Endothelial cell of umbilical vein (primary cell): ENCODE measurements at regions not wholly inside any gene's neighbourhood (a gene's known extent, or its start where the extent isn't known, plus 50 kb on each side); places are given as distances from the start of the nearest gene placed in this dataset.

Experiments used
- BruUV-seq: library from RNA; stranded (reverse); fragments of 400-500 nt; replicated peaks from 2 replicates; lab custom pipeline; 2021; lab: Mats Ljungman, UMichigan
- CTCF ChIA-PET: fragments of 300-600, 350-600 bp; sonication (Branson Sonifier 250); formaldehyde crosslinking; loops from one replicate; lab custom pipeline; 2021; ENCODE audit warnings: antibody characterized with exemption, inconsistent platforms; lab: Charles Lee
- POLR2A ChIA-PET: fragments of 300-600, 350-600 bp; sonication (Branson Sonifier 250); formaldehyde crosslinking; loops from one replicate; lab custom pipeline; 2021; ENCODE audit warnings: antibody characterized with exemption, inconsistent platforms; lab: Charles Lee
- DNase-seq: peaks from one replicate; pipeline ENCODE4 v3.0.0-alpha.2; 2011; ENCODE audit warnings: low read depth, low spot score
- FAIRE-seq: peaks from 2 replicates; lab custom pipeline; 2011; peaks lifted over from hg19 to GRCh38; lab: Jason Lieb, UNC
- H2AFZ ChIP-seq: 2 replicates; pipeline ENCODE4 v1.6.0; 2012; ENCODE audit warnings: low read depth, low read length, control low read depth, inconsistent platforms
- H3K27ac ChIP-seq: 2 replicates; pipeline ENCODE4 v1.5.1; 2011; ENCODE audit warnings: low read depth, mild to moderate bottlenecking, control low read depth, low read length, moderate library complexity; ENCODE audit not compliant: insufficient read depth
- H3K27me3 ChIP-seq, 2 experiments: 2 replicates each; pipeline versions ENCODE4 v1.6.0 to v1.6.1; 2011; ENCODE audit warnings: low read length in 2 of 2, mixed read lengths in 1 of 2; ENCODE audit not compliant: control insufficient read depth in 2 of 2, insufficient read depth in 2 of 2
- H3K36me3 ChIP-seq, 2 experiments: 2 replicates in 1 of 2; 3 replicates in 1 of 2; pipeline ENCODE4 v1.5.1; 2011; ENCODE audit warnings: low read length in 2 of 2, mild to moderate bottlenecking in 1 of 2, moderate library complexity in 1 of 2; ENCODE audit not compliant: control insufficient read depth in 2 of 2, insufficient read depth in 2 of 2; ENCODE audit errors: extremely low read depth in 1 of 2
- H3K4me1 ChIP-seq: 3 replicates; pipeline ENCODE4 v1.5.1; 2011; ENCODE audit warnings: mild to moderate bottlenecking, low read length; ENCODE audit not compliant: control insufficient read depth, insufficient read depth; ENCODE audit errors: extremely low read depth
- H3K4me2 ChIP-seq: 2 replicates; pipeline ENCODE4 v1.6.1; 2011; ENCODE audit warnings: low read length, control low read depth, mixed read lengths; ENCODE audit not compliant: insufficient read depth
- H3K4me3 ChIP-seq, 3 experiments: fragments of 200-600 bp in 1 of 3; sonication (generic), shearing (Covaris generic) in 1 of 3; replicated peaks in 1 of 3; 2 replicates each; pipeline ENCODE4 v1.5.1; 2011 to 2016; ENCODE audit warnings: control low read depth in 3 of 3, low read length in 3 of 3, mild to moderate bottlenecking in 2 of 3, inconsistent platforms in 1 of 3, low read depth in 1 of 3, moderate library complexity in 1 of 3; ENCODE audit not compliant: insufficient read depth in 1 of 3
- H3K79me2 ChIP-seq: 2 replicates; pipeline ENCODE4 v1.6.0; 2012; ENCODE audit warnings: low read length, inconsistent platforms; ENCODE audit not compliant: control insufficient read depth, insufficient read depth
- H3K9ac ChIP-seq: replicated peaks from 2 replicates; pipeline ENCODE3; 2011; ENCODE audit warnings: low read length, control low read depth; ENCODE audit not compliant: insufficient read depth; ENCODE audit errors: extremely low read depth
- H3K9me1 ChIP-seq: replicated peaks from 3 replicates; pipeline ENCODE4 v1.6.0; 2011; ENCODE audit warnings: mild to moderate bottlenecking, low read length; ENCODE audit not compliant: control insufficient read depth, insufficient read depth; ENCODE audit errors: extremely low read depth
- H3K9me3 ChIP-seq: replicated peaks from 2 replicates; pipeline ENCODE4 v1.5.1; 2012; ENCODE audit warnings: low read length, inconsistent platforms; ENCODE audit not compliant: control insufficient read depth, insufficient read depth
- H4K20me1 ChIP-seq: replicated peaks from 2 replicates; pipeline ENCODE3; 2011; ENCODE audit warnings: mild to moderate bottlenecking, low read length; ENCODE audit not compliant: control insufficient read depth, insufficient read depth; ENCODE audit errors: extremely low read depth
- CTCF ChIP-seq, 2 donors: IDR thresholded peaks; 1 replicate in 1 of 2; 2 replicates in 1 of 2; pipeline ENCODE4 v1.5.1; 2011; ENCODE audit warnings: low read length in 2 of 2, mild to moderate bottlenecking in 2 of 2, moderate library complexity in 2 of 2, control low read depth in 1 of 2, inconsistent platforms in 1 of 2, low read depth in 1 of 2; ENCODE audit not compliant: insufficient read depth in 1 of 2; ENCODE audit errors: extremely low read depth in 1 of 2
- EZH2 ChIP-seq: IDR thresholded peaks from 2 replicates; pipeline ENCODE4 v1.6.1; 2012; ENCODE audit warnings: borderline replicate concordance, low read depth, mild to moderate bottlenecking, moderate library complexity, low read length, inconsistent platforms; ENCODE audit not compliant: severe bottlenecking
- FOS ChIP-seq: IDR thresholded peaks from 2 replicates; pipeline ENCODE4 v1.6.1; 2011; ENCODE audit warnings: mild to moderate bottlenecking, low read length, moderate library complexity, borderline replicate concordance; ENCODE audit not compliant: insufficient read depth
- GATA2 ChIP-seq: IDR thresholded peaks from 2 replicates; pipeline ENCODE4 v1.7.0; 2011; ENCODE audit warnings: low read depth, mild to moderate bottlenecking, moderate library complexity, mixed read lengths, low read length; ENCODE audit not compliant: insufficient read length, insufficient read depth
- JUN ChIP-seq: IDR thresholded peaks from 2 replicates; pipeline ENCODE4 v1.6.1; 2011; ENCODE audit warnings: borderline replicate concordance, low read depth; ENCODE audit not compliant: insufficient read length, insufficient read depth
- MAX ChIP-seq: IDR thresholded peaks from 2 replicates; pipeline ENCODE4 v1.6.1; 2011; ENCODE audit not compliant: insufficient read depth, insufficient read length
- MYC ChIP-seq: IDR thresholded peaks from one replicate; pipeline ENCODE4 v1.6.1; 2011; ENCODE audit warnings: mild to moderate bottlenecking, low read depth, low read length
- POLR2A ChIP-seq: IDR thresholded peaks from 2 replicates; pipeline ENCODE4 v1.6.1; 2012; ENCODE audit warnings: low read depth, mild to moderate bottlenecking, control low read depth, low read length
- POLR2AphosphoS5 ChIP-seq: IDR thresholded peaks from 2 replicates; pipeline ENCODE4 v1.6.1; 2012; ENCODE audit warnings: low read depth, mild to moderate bottlenecking, control low read depth, low read length, moderate library complexity; ENCODE audit not compliant: insufficient read depth
- dilution Hi-C: fragments of 300-500 bp; cut with MboI; formaldehyde crosslinking; loops from one replicate; pipeline ENCODE4 v1.15.0; 2019; ENCODE audit warnings: low sequenced_read_pairs; ENCODE audit not compliant: extremely low pct_ligation_motif_present
- intact Hi-C: fragments of 100-400 bp; cut with micrococcal nuclease; formaldehyde crosslinking; loops from one replicate; pipeline ENCODE4 v1.10.0; 2022

GRCh38 chr2:38129987-38130386 lies 54.0 kb upstream of the CYP1B1 start:
- Histone ChIP-seq H3K9ac (no peak overlapping the region), H3K36me3 (no peaks in the 10 kb centered on the region), H3K9me3 (no peaks in the 10 kb centered on the region), H3K79me2 (no peaks in the 10 kb centered on the region), H3K27ac (no peak overlapping the region), H3K4me1 (no peaks in the 10 kb centered on the region), H3K4me3 (no peak overlapping the region), H3K9me1 (no peaks in the 10 kb centered on the region), H4K20me1 (no peaks in the 10 kb centered on the region), H2AFZ (no peak overlapping the region), H3K27me3 (peaks cover 0 to 3% of the 10 kb centered on the region in 2 experiments), H3K4me2 (no peak overlapping the region)
- dilution Hi-C loops: no loop called here
- POLR2A ChIA-PET: interaction anchor here (0.5 kb wide), 1 partner anchor 20 kb away, joined by 3 read pairs; no protein-coding TSS in a partner anchor
- no peak for DNase-seq
- BruUV-seq: no TSS peak
- CTCF ChIA-PET: interaction anchor here (1.1 kb wide), 1 partner anchor 16 kb away, joined by 3 read pairs; no protein-coding TSS in a partner anchor
- intact Hi-C loops: no loop called here
- no peak for TF ChIP-seq MYC
- no peak for TF ChIP-seq GATA2
- no peak for TF ChIP-seq CTCF (IDR thresholded peaks at IDR 0.05; ENCODE audit: extremely low read depth in 1 of 2, insufficient read depth in 1 of 2, low read depth in 1 of 2, low read length in 2 of 2)
- no peak for TF ChIP-seq EZH2
- no peak for TF ChIP-seq POLR2A
- no peak for TF ChIP-seq MAX
- TF ChIP-seq FOS: no peak
- no peak for TF ChIP-seq POLR2AphosphoS5
- no peak for TF ChIP-seq JUN
- FAIRE-seq: no peak
